ENCODE measurements at regions not wholly inside any gene's neighbourhood (a gene's known extent, or its start where the extent isn't known, plus 50 kb on each side); places are given as distances from the start of the nearest gene placed in this dataset.
"Not testable (repeated sequence)": the region's sequence is repeated elsewhere in the genome, so short reads cannot be mapped to it uniquely, and the experiment has no call there.

DNA sequence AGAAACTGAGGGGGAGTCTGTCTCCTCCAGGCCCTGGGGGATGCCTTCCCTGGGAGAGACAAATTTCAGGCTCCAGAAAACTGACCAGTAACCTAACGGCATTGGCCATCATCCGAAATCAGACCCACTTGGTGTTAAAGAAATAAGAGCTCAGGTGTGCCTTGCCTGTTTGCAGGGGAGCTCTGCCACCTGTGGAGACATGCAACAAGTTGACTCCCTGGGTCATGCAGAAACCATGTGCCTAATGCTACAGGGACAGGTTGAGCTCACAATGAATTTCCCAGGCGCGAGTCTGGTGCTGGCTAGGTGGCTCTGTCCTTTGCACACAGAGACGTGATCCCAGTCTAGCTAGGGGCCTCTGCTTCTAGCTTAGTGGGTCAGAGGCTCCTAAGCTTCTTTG is 95.8 kb upstream of the KIT start:
- no peak overlapping the region for H3K4me3 ChIP-seq (ENCODE audit: low read depth, low read length)
- no peak for DNase-seq (ENCODE audit: low read depth)

- no peak for DNase-seq (ENCODE audit: low read depth)
- H3K4me3 ChIP-seq (ENCODE audit: low read depth, low read length), result no peak overlapping the region
Observed at GRCh38 chr4:54566608-54567007, 91.1 kb upstream of the KIT start.

- DNase-seq (ENCODE audit: low read depth), result no peak
- H3K4me3 ChIP-seq (ENCODE audit: low read depth, low read length), result no peak overlapping the region
Observed at GRCh38 chr4:54567327-54567726, 90.4 kb upstream of the KIT start.

DNA sequence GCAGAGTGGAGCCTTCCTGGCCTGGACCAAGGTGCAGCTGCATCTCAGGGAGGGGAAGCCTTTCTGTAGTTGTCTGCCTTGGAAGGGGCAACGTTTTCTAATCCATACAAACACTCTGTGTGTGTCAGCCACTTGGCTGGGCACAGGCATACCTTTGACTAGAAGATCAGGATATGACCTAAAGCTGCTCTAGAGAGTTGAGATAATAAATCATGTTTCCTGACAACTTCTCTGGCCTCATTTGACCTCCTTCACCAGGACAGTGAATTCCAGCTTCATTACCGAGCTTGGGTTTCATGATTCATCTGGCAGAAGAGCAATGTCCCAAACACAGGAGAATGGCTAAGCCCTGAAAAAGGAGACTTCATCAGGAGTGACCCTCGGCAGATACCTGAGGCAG is 89.6 kb upstream of the KIT start:
- DNase-seq (ENCODE audit: low read depth), result peak; percentile 19

GRCh38 chr4:54570822-54571221 is 86.9 kb upstream of the KIT start:
- no peak overlapping the region for H3K4me3 ChIP-seq (ENCODE audit: low read depth, low read length)
- DNase-seq (ENCODE audit: low read depth), result no peak

More for the DNA sequence above, 89.6 kb upstream of the KIT start:
- no peak overlapping the region for H3K4me3 ChIP-seq (ENCODE audit: low read depth, low read length)

GRCh38 chr4:54571293-54572151 is 86.2 kb upstream of the KIT start:
- H3K4me3 ChIP-seq (ENCODE audit: low read depth, low read length), result no peak overlapping the region
- DNase-seq (ENCODE audit: low read depth), result no peak

- no peak for DNase-seq (ENCODE audit: low read depth)
- no peak overlapping the region for H3K4me3 ChIP-seq (ENCODE audit: low read depth, low read length)
Observed at GRCh38 chr4:54572152-54572542, 85.6 kb upstream of the KIT start.

- no peak for DNase-seq (ENCODE audit: low read depth)
- H3K4me3 ChIP-seq (ENCODE audit: low read depth, low read length), result no peak overlapping the region
Observed at GRCh38 chr4:54574500-54574899, 83.3 kb upstream of the KIT start.

GRCh38 chr4:54575919-54576318 is 81.8 kb upstream of the KIT start:
- DNase-seq (ENCODE audit: low read depth), result no peak
- H3K4me3 ChIP-seq (ENCODE audit: low read depth, low read length), result no peak overlapping the region

- DNase-seq (ENCODE audit: low read depth), result no peak
- no peak overlapping the region for H3K4me3 ChIP-seq (ENCODE audit: low read depth, low read length)
Observed at GRCh38 chr4:54581807-54582206, 76.0 kb upstream of the KIT start.

DNA sequence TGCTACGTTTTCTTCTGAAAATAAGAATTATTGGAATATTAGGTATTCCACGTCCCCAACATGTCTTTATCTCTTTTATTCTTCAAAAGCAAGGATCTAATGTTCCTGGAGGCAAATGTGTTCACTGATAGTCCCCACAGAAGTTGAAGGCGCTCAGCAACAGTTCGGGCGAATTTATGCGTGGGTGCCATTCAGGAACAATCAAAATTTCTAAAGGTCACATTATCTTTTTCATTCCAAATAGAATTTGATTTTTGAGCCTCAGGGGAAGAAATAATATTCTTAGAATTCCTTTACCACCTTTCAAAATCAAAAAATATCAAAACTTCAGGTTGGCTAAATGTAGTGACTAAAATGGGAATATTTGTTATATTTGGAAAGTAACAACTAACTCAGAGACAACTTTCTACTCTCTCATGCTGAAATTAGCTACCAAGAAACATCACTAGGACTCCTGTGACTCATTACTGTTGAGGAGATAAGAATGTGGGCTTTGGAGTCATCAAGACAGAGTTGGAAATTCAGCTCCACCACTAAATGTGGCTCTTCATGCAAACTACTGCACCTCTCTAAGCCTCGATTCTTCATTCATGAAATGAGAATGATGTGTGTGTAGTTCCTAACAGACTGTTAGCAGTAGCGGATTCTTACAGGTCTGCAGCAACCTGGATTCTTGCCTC is 72.3 kb upstream of the KIT start:
- H3K4me3 ChIP-seq (ENCODE audit: low read depth, low read length), result no peak overlapping the region
- DNase-seq (ENCODE audit: low read depth), result no peak

DNA sequence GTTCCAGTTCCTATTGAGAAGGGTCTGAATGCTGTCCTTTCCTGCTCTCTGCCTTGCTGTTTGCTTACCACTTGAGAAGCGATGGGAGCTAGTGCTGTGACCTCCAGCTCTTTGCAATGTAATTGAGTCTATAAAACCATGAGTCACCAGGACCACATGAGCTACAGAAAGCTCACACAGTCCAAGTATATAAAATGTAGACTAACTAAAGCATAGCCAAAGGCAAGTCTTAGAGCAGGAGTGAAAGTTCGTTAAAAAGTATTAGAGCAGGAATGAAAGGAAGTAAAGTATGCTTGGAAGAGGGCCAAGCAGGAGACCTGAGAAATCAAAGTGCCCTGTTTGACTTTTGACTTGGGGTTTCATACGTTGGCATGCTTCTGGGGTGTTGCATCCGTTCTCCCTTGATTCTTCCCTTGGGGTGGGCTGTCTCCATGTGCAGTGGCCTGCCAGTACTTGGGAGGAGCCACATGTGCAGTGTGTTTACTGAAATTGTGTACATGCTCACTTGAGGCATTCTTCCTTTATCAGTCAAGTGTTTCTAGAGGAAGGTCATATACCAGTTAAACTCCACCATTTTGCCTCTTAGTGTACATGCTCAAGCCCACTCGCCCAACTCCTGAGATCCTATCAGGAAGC is 71.3 kb upstream of the KIT start:
- H3K4me3 ChIP-seq (ENCODE audit: low read depth, low read length), result no peak overlapping the region
- DNase-seq (ENCODE audit: low read depth), result peak; percentile 9

GRCh38 chr4:54587107-54587891 is 70.5 kb upstream of the KIT start:
- no peak overlapping the region for H3K4me3 ChIP-seq (ENCODE audit: low read depth, low read length)
- DNase-seq (ENCODE audit: low read depth), result no peak

- no peak overlapping the region for H3K4me3 ChIP-seq (ENCODE audit: low read depth, low read length)
Observed at GRCh38 chr4:54588404-54588803, 69.4 kb upstream of the KIT start.

DNA sequence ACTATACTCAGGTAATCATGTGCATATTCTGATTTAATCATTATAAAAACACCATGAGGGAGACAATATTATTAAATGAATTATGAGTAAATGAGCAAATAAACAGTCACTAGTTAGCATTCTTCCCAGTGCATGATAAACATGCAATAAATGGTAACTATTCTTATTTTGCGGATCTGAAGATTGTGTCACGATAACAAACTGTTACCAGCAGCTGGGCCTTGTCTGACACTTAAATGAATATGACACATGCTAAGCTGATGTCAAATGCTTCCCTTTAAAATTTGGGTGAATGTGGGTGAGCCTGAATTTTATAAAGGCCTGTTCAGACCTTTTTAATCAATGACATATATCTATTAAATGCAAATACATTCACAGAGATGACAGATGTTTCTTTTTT is 68.2 kb upstream of the KIT start:
- H3K4me3 ChIP-seq (ENCODE audit: low read depth, low read length), result no peak overlapping the region
- no peak for DNase-seq (ENCODE audit: low read depth)

More at GRCh38 chr4:54588404-54588803, 69.4 kb upstream of the KIT start:
- DNase-seq (ENCODE audit: low read depth), result no peak

DNA sequence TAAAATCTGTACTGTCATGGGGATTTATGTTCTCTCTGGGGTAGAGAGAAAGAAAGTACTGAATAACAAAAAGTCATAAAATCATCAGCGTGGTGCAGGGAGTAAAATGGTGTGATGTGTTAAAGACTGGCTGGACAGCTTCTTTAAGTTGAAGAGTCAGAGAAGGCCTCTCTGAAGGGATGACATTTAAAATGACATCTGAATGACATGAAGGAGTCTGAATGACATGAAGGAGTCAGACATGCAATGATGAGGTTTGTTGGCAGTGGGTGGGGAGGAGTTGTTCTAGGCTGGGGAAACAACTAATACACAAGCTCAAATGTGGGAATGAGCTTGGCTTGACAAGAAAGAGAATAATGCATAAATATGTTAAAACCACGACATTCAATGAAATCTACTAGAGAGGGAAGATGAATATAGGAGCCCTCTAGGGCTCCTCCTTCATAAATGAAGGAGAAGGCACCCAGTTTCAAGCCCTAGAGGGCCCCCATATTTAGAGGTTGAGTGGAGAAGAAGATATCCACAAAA is 63.9 kb upstream of the KIT start:
- no peak for DNase-seq (ENCODE audit: low read depth)
- H3K4me3 ChIP-seq (ENCODE audit: low read depth, low read length), result no peak overlapping the region

DNA sequence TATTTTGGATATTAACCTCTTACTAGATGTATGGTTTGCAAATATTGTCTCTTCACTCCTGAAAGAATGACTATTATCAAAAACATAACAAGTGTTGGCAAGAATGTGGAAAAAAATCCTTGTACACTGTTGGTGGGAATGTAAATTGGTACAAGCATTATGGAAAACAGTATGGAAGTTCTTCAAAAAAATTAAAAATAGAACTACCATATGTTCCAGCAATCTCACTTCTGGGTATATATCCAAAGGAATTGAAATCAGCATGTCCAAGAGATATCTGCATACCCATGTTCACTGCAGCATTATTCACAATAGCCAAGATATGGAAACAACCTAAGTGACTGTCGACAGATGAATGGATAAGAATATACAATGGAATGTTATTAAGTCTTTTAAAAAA is 61.6 kb upstream of the KIT start:
- no peak for DNase-seq (ENCODE audit: low read depth)
- no peak overlapping the region for H3K4me3 ChIP-seq (ENCODE audit: low read depth, low read length)

DNA sequence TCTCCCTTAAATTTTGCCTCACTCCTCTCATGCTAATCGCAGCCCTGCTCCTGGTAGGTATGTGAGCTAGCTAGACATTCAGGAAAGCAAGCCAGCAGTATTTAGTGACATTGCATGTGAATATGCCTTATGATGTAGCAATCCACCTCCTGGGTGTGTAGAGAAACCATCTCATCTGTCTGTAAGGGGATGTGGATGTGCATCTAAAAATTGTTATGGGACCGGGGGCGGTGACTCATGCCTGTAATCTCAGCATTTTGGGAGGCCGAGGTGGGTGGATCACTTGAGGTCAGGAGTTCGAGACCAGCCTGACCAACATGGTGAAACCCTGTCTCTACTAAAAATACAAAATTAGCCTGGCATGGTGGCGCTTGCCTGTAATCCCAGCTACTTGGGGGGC is 60.1 kb upstream of the KIT start:
- not testable (repeated sequence) for DNase-seq (ENCODE audit: low read depth); H3K4me3 ChIP-seq (ENCODE audit: low read depth, low read length)

GRCh38 chr4:54602175-54602574 is 55.6 kb upstream of the KIT start:
- H3K4me3 ChIP-seq (ENCODE audit: low read depth, low read length); DNase-seq (ENCODE audit: low read depth): not testable (repeated sequence)

GRCh38 chr4:54607067-54607466 is 50.7 kb upstream of the KIT start:
- DNase-seq (ENCODE audit: low read depth), result no peak
- no peak overlapping the region for H3K4me3 ChIP-seq (ENCODE audit: low read depth, low read length)
